Mesothelial cell of epicardium (in vitro differentiated cells): ENCODE measurements at regions not wholly inside any gene's neighbourhood (a gene's known extent, or its start where the extent isn't known, plus 50 kb on each side); places are given as distances from the start of the nearest gene placed in this dataset.

Experiments
- DNase-seq, 2 experiments: peaks; one replicate each; pipeline ENCODE4 v3.0.0; 2021; ENCODE audit warnings: low spot score in 2 of 2; ENCODE audit not compliant: unreplicated experiment in 2 of 2
- H3K27ac Mint-ChIP-seq: 2 replicates; pipeline ENCODE4 v1.8.0; 2021; ENCODE audit warnings: mixed read lengths
- H3K27me3 Mint-ChIP-seq: 2 replicates; pipeline ENCODE4 v1.8.0; 2021; ENCODE audit warnings: low read depth, mixed read lengths
- H3K36me3 Mint-ChIP-seq: 2 replicates; pipeline ENCODE4 v1.8.0; 2021; ENCODE audit warnings: mixed read lengths
- H3K4me1 Mint-ChIP-seq: 2 replicates; pipeline ENCODE4 v1.8.0; 2021; ENCODE audit warnings: mixed read lengths
- H3K4me3 Mint-ChIP-seq: 2 replicates; pipeline ENCODE4 v1.8.0; 2021; ENCODE audit warnings: mild to moderate bottlenecking, moderate library complexity, mixed read lengths
- H3K9me3 Mint-ChIP-seq: 2 replicates; pipeline ENCODE4 v1.8.0; 2021; ENCODE audit warnings: mixed read lengths
- CTCF ChIP-seq: fragments of 200-600 bp; sonication (generic); IDR thresholded peaks from one replicate; pipeline ENCODE4 v1.5.0; 2021; ENCODE audit warnings: antibody characterized with exemption; ENCODE audit not compliant: unreplicated experiment

- Mint-ChIP-seq H3K4me3 (no peak overlapping the region), H3K4me1 (peaks cover 36% of the 10 kb centered on the region), H3K36me3 (no peaks in the 10 kb centered on the region), H3K27ac (no peak overlapping the region), H3K9me3 (no peaks in the 10 kb centered on the region), H3K27me3 (peaks cover 2% of the 10 kb centered on the region)
- DNase-seq, result no peak
- TF ChIP-seq CTCF, result no peak
These were observed 243.0 kb upstream of the WWC1 start for GRCh38 chr5:168048486-168048885.

DNA sequence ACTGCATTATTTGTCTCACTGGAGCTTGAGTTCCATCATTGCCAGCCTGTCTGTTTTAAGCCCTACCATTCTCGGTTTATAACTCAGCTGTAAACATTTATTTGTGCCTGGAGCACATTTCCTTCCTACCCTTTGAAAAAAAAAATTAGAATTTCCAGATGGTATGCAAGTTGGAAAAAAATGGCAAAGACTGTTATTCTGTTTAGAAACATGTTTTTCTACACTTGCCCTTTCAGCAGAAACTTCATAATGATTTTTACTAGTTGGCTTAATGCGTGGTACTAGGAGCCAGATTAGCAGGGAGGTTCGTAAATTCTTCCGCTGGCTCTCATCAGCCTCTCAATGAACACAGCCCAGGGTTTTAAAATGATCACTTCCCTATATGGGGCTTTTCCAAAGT is 238.8 kb upstream of the WWC1 start:
- Mint-ChIP-seq H3K9me3 (peaks cover 7% of the 10 kb centered on the region), H3K27ac (no peak overlapping the region), H3K4me3 (no peak overlapping the region), H3K27me3 (peaks cover 2% of the 10 kb centered on the region), H3K4me1 (peaks cover 17% of the 10 kb centered on the region), H3K36me3 (no peaks in the 10 kb centered on the region)
- no peak for TF ChIP-seq CTCF
- DNase-seq, result no peak

DNA sequence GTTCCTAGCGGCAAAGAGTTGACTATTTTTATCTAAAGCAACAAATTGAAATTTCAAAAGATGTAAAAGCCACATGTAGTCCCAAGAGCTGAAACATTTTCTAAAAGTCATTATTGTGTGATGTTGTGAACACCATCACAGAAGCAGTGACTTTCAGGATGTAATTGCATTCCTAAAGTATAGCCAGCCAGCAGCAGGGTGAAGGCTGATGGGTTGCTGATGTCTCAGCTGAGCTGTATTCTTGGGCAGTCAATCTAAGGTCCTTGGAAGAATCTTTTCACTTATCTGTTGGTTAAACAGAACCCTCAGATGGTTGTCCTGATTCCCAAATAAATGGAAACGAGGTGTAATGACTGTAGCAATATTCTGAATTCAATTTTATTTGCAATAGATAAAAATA is 237.4 kb upstream of the WWC1 start:
- H3K36me3 Mint-ChIP-seq, result peaks cover 3% of the 10 kb centered on the region
- no peak for DNase-seq
- H3K9me3 Mint-ChIP-seq, result peaks cover 14% of the 10 kb centered on the region
- peaks cover 2% of the 10 kb centered on the region for H3K27me3 Mint-ChIP-seq
- TF ChIP-seq CTCF, result no peak
- peaks cover 8% of the 10 kb centered on the region for H3K4me1 Mint-ChIP-seq
- no peak overlapping the region for H3K27ac Mint-ChIP-seq
- no peak overlapping the region for H3K4me3 Mint-ChIP-seq

GRCh38 chr5:168055141-168055683 is 236.2 kb upstream of the WWC1 start:
- no peak for DNase-seq
- peaks cover 14% of the 10 kb centered on the region for H3K9me3 Mint-ChIP-seq
- H3K27ac Mint-ChIP-seq, result no peak overlapping the region
- H3K36me3 Mint-ChIP-seq, result peaks cover 3% of the 10 kb centered on the region
- no peak overlapping the region for H3K4me3 Mint-ChIP-seq
- peaks cover 8% of the 10 kb centered on the region for H3K4me1 Mint-ChIP-seq
- TF ChIP-seq CTCF, result no peak
- no peaks in the 10 kb centered on the region for H3K27me3 Mint-ChIP-seq

GRCh38 chr5:168055961-168056360 is 235.5 kb upstream of the WWC1 start:
- no peak for TF ChIP-seq CTCF
- no peaks in the 10 kb centered on the region for H3K27me3 Mint-ChIP-seq
- no peak overlapping the region for H3K4me3 Mint-ChIP-seq
- H3K9me3 Mint-ChIP-seq, result peaks cover 14% of the 10 kb centered on the region
- H3K36me3 Mint-ChIP-seq, result peaks cover 3% of the 10 kb centered on the region
- H3K27ac Mint-ChIP-seq, result no peak overlapping the region
- DNase-seq, result no peak
- peaks cover under 1% of the 10 kb centered on the region for H3K4me1 Mint-ChIP-seq
